Ascending aorta (tissue), 2 donors: ENCODE measurements at regions not wholly inside any gene's neighbourhood (a gene's known extent, or its start where the extent isn't known, plus 50 kb on each side); places are given as distances from the start of the nearest gene placed in this dataset.

Experiments used
- DNase-seq, 2 donors: peaks; one replicate each; pipeline ENCODE4 v3.0.0-alpha.2; 2019; ENCODE audit warnings: low spot score in 2 of 2
- H3K27ac ChIP-seq, 2 donors: fragments of 200-600 bp; sonication (generic); one replicate each; pipeline ENCODE4 v1.5.1; 2016 to 2017; ENCODE audit warnings: mild to moderate bottlenecking in 1 of 2
- H3K27me3 ChIP-seq: fragments of 200-600 bp; sonication (generic); one replicate; pipeline ENCODE4 v1.5.1; 2017
- H3K36me3 ChIP-seq, 2 donors: fragments of 200-600 bp; sonication (generic); one replicate each; pipeline ENCODE4 v1.5.1; 2016
- H3K4me1 ChIP-seq, 2 donors: fragments of 200-600 bp; sonication (generic); one replicate each; pipeline ENCODE4 v1.5.1; 2016 to 2017; ENCODE audit warnings: mild to moderate bottlenecking in 1 of 2
- H3K4me3 ChIP-seq, 2 donors: fragments of 200-600 bp; sonication (generic); one replicate each; pipeline ENCODE4 v1.5.1; 2016 to 2017; ENCODE audit warnings: mild to moderate bottlenecking in 1 of 2
- H3K9me3 ChIP-seq, 2 donors: fragments of 200-600 bp; sonication (generic); one replicate each; pipeline ENCODE4 v1.5.1; 2016
- intact Hi-C: fragments of 100-400 bp; cut with DNase I; formaldehyde crosslinking; loops from one replicate; pipeline ENCODE4 v1.15.1; 2023
- TF ChIP-seq, protein P1 (sequence below), 3 experiments: fragments of 200-600 bp in 2 of 3; fragments of 450-650 bp in 1 of 3; sonication (generic) in 2 of 3; IDR thresholded peaks; one replicate each; pipeline ENCODE4 v1.5.1; 2016 to 2019; ENCODE audit warnings: antibody characterized with exemption in 3 of 3, mild to moderate bottlenecking in 1 of 3, moderate library complexity in 1 of 3

DNA sequence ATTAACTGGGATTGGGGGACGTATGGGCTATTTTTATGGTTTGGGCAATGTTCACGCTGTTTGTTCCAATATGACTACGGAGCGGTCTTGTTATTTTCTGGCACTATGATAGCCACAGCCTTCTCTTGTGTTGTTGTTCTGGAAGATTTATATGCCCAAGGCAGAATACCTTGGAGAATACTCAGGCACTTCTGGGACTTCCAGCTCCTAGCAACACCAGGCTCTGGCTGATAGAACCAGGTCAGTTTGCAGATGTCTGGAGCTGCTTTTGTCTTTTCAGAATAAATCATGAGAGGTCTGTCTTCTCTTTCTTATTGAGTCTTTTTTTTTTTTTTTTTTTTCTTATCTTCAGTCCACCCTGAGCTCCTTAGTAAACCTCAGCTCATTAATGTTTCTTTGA is 262.5 kb downstream of the MED10 start:
- intact Hi-C loops: no loop called here
- H3K27me3 ChIP-seq: no peaks in the 10 kb centered on the region
- no peaks in the 10 kb centered on the region for H3K9me3 ChIP-seq
- TF ChIP-seq, protein P1, sequence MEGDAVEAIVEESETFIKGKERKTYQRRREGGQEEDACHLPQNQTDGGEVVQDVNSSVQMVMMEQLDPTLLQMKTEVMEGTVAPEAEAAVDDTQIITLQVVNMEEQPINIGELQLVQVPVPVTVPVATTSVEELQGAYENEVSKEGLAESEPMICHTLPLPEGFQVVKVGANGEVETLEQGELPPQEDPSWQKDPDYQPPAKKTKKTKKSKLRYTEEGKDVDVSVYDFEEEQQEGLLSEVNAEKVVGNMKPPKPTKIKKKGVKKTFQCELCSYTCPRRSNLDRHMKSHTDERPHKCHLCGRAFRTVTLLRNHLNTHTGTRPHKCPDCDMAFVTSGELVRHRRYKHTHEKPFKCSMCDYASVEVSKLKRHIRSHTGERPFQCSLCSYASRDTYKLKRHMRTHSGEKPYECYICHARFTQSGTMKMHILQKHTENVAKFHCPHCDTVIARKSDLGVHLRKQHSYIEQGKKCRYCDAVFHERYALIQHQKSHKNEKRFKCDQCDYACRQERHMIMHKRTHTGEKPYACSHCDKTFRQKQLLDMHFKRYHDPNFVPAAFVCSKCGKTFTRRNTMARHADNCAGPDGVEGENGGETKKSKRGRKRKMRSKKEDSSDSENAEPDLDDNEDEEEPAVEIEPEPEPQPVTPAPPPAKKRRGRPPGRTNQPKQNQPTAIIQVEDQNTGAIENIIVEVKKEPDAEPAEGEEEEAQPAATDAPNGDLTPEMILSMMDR (IDR thresholded peaks at IDR 0.05): no peak
- DNase-seq: no peak
- H3K4me1 ChIP-seq: no peaks in the 10 kb centered on the region
- H3K4me3 ChIP-seq: no peak overlapping the region
- H3K27ac ChIP-seq: no peak overlapping the region
- H3K36me3 ChIP-seq: no peaks in the 10 kb centered on the region

DNA sequence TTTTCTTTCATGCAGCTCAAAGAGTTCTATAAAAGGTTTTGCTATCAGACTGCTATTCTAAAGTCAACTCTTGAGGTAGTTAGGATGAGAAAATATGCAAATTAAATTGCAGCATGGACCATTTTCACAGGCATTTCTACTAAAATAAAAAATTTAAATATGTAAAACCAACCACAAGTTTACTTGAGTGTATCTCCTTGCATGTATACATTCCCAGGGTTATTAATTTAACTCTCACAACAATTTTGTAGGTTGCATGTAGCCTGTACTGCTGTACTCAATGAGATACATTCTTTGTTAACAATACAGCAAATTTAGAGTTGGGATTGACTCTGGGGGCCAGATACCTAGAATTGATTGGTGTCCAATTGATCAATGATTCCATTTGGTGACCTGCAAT is 265.8 kb downstream of the MED10 start:
- H3K36me3 ChIP-seq: no peaks in the 10 kb centered on the region
- no peaks in the 10 kb centered on the region for H3K27me3 ChIP-seq
- no peak for DNase-seq
- TF ChIP-seq, protein P1 (IDR thresholded peaks at IDR 0.05): no peak
- H3K4me1 ChIP-seq: no peaks in the 10 kb centered on the region
- no peak overlapping the region for H3K27ac ChIP-seq
- H3K4me3 ChIP-seq: no peak overlapping the region
- H3K9me3 ChIP-seq: no peaks in the 10 kb centered on the region
- intact Hi-C loops: no loop called here

DNA sequence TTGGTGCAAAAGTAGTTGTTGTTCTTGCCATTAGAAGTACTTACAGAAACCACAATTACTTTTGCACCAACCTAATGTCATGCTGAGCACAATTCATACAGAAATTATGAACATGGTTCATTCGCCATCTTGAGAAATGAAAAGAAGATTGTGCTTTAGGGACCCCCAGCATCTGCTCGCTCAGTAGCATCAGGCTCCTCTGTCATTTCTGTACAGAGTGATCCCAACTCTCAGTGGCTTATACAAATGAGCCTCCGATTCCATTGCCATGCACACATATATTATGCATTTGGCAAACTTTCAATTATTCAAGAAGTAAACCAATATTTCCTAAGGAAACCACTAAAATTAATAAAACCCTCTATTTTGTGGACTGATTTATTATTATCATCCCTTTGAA is 266.2 kb downstream of the MED10 start:
- H3K27ac ChIP-seq: no peak overlapping the region
- no peaks in the 10 kb centered on the region for H3K4me1 ChIP-seq
- no peaks in the 10 kb centered on the region for H3K36me3 ChIP-seq
- intact Hi-C loops: no loop called here
- DNase-seq: no peak
- H3K4me3 ChIP-seq: no peak overlapping the region
- H3K9me3 ChIP-seq: no peaks in the 10 kb centered on the region
- no peaks in the 10 kb centered on the region for H3K27me3 ChIP-seq
- TF ChIP-seq, protein P1 (IDR thresholded peaks at IDR 0.05): no peak

DNA sequence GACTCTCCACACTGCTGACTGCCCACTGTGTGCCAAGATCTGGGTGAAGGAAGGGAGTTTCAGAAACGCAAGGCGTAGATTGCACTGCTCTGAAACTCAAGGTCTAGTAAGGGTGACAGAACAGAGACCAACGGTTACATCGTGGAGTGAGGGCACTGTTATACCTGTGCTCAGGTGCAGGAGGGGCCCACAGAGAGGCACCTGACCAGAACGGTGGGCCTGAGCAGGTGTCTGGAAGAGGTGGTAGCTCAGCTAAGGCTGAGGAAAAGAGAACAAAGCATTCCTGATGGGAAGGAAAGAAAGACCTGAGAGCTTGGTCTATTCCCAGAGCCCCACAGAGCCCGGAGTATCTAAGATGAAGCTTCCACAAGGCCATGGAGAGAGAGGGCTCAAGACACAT is 267.2 kb downstream of the MED10 start:
- intact Hi-C loops: no loop called here
- Histone ChIP-seq H3K27ac (no peak overlapping the region), H3K27me3 (no peaks in the 10 kb centered on the region), H3K4me3 (no peak overlapping the region), H3K9me3 (no peaks in the 10 kb centered on the region), H3K36me3 (no peaks in the 10 kb centered on the region), H3K4me1 (no peaks in the 10 kb centered on the region)
- TF ChIP-seq, protein P1 (IDR thresholded peaks at IDR 0.05): no peak
- no peak for DNase-seq

DNA sequence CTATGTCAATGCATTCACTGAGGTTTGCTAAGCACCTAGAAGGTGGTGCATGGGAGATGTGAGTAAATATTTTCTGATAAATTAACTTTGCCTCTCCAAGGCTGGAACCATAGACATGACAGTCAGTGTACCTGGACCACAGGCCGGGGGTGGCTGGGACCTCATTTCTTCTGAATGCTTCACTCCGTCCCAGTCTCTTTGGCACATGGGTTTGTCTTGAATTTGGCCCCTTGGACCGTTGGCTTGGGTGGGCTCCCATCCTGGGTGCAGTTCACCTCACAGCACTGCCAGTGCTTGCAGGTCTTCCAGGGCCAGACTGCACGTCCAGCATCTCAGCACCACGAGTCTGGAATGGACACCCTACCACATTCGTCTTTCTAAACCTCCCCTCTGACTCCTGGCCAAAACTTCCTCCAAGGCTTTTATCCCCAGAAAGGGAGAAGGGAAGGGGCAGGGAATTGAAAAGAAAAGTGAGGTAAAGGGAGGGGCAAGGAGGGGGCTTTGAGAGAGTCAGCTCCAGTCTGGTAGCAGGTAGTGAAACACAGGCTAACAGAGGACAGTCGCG is 267.8 kb downstream of the MED10 start:
- Histone ChIP-seq H3K27ac (no peak overlapping the region), H3K4me3 (no peak overlapping the region), H3K4me1 (no peaks in the 10 kb centered on the region), H3K27me3 (no peaks in the 10 kb centered on the region), H3K36me3 (no peaks in the 10 kb centered on the region), H3K9me3 (no peaks in the 10 kb centered on the region)
- intact Hi-C loops: no loop called here
- no peak for DNase-seq
- TF ChIP-seq, protein P1 (IDR thresholded peaks at IDR 0.05): no peak
